BJ (cell line): ENCODE measurements at regions not wholly inside any gene's neighbourhood (a gene's known extent, or its start where the extent isn't known, plus 50 kb on each side); places are given as distances from the start of the nearest gene placed in this dataset.

Source experiments
- CTCF ChIA-PET: fragments of 350-600 bp; formaldehyde crosslinking; extraction: SDS; loops from one replicate; lab custom pipeline; 2021; ENCODE audit warnings: antibody characterized with exemption, inconsistent platforms; lab: Yijun Ruan, JAX
- POLR2A ChIA-PET: fragments of 300-600 bp; sonication (Branson Sonifier 250); formaldehyde crosslinking; extraction: SDS; loops from one replicate; lab custom pipeline; 2021; ENCODE audit warnings: antibody characterized with exemption; lab: Charles Lee
- DNase-seq: peaks from one replicate; pipeline ENCODE4 v3.0.0-alpha.2; 2011; ENCODE audit warnings: low read depth
- H3K27me3 ChIP-seq: 2 replicates; pipeline ENCODE4 v1.6.0; 2011; ENCODE audit warnings: low read length; ENCODE audit not compliant: control insufficient read depth, insufficient read depth
- H3K36me3 ChIP-seq: 2 replicates; pipeline ENCODE4 v1.5.1; 2011; ENCODE audit warnings: low read length; ENCODE audit not compliant: control insufficient read depth, insufficient read depth
- H3K4me3 ChIP-seq: 2 replicates; pipeline ENCODE4 v1.5.1; 2011; ENCODE audit warnings: low read depth, mild to moderate bottlenecking, control low read depth, low read length
- TF ChIP-seq, protein P1 (sequence below): IDR thresholded peaks from 2 replicates; pipeline ENCODE4 v1.5.1; 2011; ENCODE audit warnings: low read depth, mild to moderate bottlenecking, control low read depth, inconsistent platforms, low read length, moderate library complexity; ENCODE audit not compliant: insufficient read depth

DNA sequence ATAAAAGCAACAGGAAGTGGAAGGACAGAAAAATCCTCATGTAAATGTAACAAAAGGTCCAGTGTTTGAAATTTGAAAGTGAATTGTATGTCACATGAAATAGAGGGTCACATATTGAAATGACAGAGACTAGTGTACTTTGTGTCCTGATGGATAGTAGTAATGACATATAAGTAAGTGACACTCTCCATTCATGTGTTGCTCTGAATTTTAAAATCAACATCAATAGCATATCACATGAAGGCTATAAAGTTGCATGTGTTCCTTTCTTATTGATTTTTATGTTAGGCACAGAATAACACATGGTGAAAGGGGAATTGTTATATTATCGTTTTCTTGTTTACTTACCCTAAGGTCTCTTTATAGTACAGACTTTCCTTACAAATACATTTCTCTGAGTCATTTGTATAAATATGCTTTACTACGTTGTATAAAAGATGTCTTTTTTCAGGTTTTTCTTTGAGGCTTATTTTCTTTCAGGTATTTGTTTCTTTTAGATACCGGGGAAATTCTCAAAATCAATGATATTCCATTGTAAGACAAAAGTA, 104.6 kb upstream of the CACNA2D1 start:
- CTCF ChIA-PET: no interaction called here
- Histone ChIP-seq H3K27me3 (no peaks in the 10 kb centered on the region), H3K36me3 (no peaks in the 10 kb centered on the region), H3K4me3 (no peak overlapping the region)
- POLR2A ChIA-PET: no interaction called here
- TF ChIP-seq, protein P1, sequence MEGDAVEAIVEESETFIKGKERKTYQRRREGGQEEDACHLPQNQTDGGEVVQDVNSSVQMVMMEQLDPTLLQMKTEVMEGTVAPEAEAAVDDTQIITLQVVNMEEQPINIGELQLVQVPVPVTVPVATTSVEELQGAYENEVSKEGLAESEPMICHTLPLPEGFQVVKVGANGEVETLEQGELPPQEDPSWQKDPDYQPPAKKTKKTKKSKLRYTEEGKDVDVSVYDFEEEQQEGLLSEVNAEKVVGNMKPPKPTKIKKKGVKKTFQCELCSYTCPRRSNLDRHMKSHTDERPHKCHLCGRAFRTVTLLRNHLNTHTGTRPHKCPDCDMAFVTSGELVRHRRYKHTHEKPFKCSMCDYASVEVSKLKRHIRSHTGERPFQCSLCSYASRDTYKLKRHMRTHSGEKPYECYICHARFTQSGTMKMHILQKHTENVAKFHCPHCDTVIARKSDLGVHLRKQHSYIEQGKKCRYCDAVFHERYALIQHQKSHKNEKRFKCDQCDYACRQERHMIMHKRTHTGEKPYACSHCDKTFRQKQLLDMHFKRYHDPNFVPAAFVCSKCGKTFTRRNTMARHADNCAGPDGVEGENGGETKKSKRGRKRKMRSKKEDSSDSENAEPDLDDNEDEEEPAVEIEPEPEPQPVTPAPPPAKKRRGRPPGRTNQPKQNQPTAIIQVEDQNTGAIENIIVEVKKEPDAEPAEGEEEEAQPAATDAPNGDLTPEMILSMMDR: no peak
- no peak for DNase-seq

DNA sequence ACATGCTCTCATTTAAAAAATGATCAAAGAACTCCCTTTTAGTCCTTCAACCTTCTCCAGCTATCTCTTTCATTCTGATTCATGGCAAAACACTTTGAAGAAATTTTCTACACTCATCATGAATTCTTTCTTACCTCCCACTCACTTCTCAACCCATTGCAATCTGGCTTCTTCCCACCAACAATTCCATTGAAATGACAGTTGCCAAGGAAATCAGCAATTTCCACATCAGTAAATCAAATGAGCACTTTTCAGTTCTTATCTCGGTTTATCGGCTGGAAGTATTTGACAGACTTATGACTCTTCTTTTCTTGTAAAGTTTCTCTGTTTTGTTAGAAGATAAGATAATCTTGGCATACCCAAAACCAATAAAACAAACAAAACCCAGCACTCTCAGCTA, 99.1 kb upstream of the CACNA2D1 start:
- peak; percentile 56 for DNase-seq
- Histone ChIP-seq H3K27me3 (no peaks in the 10 kb centered on the region), H3K4me3 (no peak overlapping the region), H3K36me3 (no peaks in the 10 kb centered on the region)
- POLR2A ChIA-PET: no interaction called here
- TF ChIP-seq, protein P1: no peak
- CTCF ChIA-PET: interaction anchor here (0.9 to 1.8 kb wide), 2 partner anchors 15 to 29 kb away, joined by 3 read pairs; no protein-coding TSS in a partner anchor

DNA sequence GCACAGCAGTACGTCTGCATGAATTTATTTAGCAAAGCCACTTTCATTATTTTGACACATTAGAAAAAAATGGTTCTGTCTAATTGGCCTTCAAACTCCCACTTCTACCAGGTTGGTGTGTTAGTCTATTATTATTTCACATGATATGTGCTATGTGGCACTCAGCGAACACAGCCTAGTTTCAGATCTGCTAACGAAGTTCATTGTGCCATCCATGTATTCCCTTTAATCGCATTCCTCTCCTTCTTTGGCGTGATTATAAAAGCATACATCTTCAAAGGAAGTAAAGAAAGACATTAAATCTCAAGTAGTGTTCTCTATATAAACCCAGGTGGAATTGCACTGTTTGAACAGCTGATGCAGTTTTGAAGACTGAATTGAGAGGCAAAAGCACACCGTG, 96.4 kb upstream of the CACNA2D1 start:
- CTCF ChIA-PET: no interaction called here
- TF ChIP-seq, protein P1: no peak
- no peaks in the 10 kb centered on the region for H3K36me3 ChIP-seq

DNA sequence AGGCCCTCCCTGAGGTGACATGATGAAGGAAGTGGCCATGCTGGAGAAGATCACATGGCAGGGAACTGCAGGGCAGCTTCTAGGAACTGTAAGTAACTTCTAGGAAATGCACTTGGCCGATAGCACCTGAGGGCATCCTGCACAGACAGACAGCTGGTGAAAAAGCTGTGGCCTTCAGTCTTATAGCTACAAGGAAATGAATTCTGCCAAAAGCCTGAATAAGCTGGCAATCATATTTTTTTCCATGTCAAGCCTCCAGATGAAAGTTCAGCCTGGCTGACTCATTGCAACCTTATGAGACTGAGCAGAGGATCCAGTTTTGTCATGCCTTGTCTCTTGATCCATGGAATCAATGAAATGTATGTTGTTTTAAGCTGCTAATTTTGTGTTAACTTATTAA, 91.1 kb upstream of the CACNA2D1 start:
- DNase-seq: no peak
- CTCF ChIA-PET: interaction anchor here (0.6 kb wide), 1 partner anchor 26 kb away, joined by 3 read pairs; no protein-coding TSS in a partner anchor

More for the DNA sequence above, 96.4 kb upstream of the CACNA2D1 start:
- H3K27me3 ChIP-seq: no peaks in the 10 kb centered on the region
- DNase-seq: no peak
- no peak overlapping the region for H3K4me3 ChIP-seq
- POLR2A ChIA-PET: no interaction called here

DNA sequence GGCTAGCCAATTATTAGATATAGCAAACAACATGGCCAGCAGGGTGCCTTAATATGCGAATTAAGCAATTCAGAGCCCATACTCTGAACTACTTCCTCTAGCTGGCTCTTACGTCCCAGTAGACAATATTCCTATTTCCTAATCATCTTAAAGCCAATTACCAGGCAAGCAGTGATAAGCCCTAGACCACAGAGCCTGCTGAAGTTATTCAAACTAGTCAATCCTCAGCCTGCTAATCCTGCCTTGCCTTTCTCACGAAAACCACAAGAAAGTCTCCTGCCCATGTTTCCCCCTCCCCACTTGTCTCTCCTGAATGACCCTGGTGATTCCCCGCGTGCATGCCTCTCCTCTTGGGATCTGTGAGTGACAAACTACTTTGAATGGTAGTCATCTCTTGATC, 86.8 kb upstream of the CACNA2D1 start:
- CTCF ChIA-PET: no interaction called here
- no peak overlapping the region for H3K4me3 ChIP-seq
- no peaks in the 10 kb centered on the region for H3K27me3 ChIP-seq
- TF ChIP-seq, protein P1: no peak
- POLR2A ChIA-PET: no interaction called here
- no peak for DNase-seq
- H3K36me3 ChIP-seq: no peaks in the 10 kb centered on the region

More for the DNA sequence above, 91.1 kb upstream of the CACNA2D1 start:
- TF ChIP-seq, protein P1: no peak
- POLR2A ChIA-PET: no interaction called here
- Histone ChIP-seq H3K36me3 (no peaks in the 10 kb centered on the region), H3K4me3 (no peak overlapping the region), H3K27me3 (no peaks in the 10 kb centered on the region)
